HG03103 (cell line): ENCODE measurements at regions not wholly inside any gene's neighbourhood (a gene's known extent, or its start where the extent isn't known, plus 50 kb on each side); places are given as distances from the start of the nearest gene placed in this dataset.

Experiments used
- ATAC-seq: cut with Tn5 transposase; IDR thresholded peaks from one replicate; pipeline ENCODE4 v1.9.1; 2021; ENCODE audit warnings: low read depth; ENCODE audit not compliant: unreplicated experiment

GRCh38 chr11:103619938-103620337 is 416.5 kb upstream of the DDI1 start:
- no peak for ATAC-seq

- ATAC-seq: no peak
Measured at GRCh38 chr11:103622296-103622695, 414.1 kb upstream of the DDI1 start.

DNA sequence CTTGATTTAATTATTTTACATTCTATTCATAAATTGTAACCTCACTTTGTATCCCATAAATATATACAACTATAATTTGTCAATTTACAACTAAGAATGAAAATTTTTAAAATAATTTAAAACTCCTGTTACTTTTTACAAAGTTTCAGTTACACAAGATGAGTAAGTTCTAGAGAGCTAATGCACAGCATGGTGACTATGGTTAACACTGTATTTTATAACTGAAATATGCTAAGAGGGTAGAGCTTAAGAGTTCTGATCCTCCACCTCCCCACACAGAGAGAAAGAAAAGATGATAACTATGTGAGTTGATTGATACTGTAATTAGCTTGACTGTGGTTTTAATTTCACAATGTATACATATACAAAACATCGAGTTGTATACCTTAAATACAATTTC is 412.5 kb upstream of the DDI1 start:
- ATAC-seq: no peak

DNA sequence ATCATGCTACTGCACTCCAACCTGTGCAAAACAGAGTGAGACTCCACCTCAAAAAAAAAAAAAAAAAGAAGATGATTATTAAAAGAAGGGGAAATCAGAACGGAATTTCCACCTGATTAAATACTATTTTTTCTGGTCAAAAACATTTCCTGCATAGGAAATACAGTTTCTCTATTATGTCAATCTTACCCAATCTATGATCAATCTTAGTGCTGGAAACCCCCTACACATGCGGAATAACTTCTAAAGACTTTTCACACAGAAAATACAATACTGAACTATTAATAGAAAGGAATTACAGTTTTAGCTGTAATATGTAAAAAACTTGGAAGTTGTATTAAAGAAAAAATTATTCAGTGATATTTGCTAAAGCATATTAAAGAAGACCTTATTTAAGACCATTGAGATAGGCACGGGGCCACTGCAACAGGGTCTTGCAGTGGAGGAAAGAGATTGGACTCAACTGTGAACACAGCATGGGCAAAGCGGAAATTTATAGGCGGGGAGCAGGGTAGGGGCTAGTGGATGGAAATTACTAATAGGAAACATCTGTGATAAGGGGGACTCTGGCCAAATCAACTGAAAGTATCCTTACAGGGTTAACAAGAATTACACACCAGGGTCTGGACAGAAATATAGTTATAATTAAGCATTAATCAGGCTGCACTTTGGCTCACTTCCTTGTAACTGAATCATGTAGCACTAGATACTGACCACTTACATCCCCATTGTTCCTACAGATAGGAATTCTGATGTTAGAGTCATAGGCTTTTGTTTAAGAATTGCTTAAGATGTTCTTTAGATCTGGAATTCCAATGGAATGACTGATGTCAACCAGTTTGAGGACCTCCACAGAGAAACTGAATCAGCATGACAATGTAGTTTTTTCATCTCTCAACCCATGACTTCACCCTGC is 411.5 kb upstream of the DDI1 start:
- no peak for ATAC-seq

- ATAC-seq: no peak
Measured at GRCh38 chr11:103625624-103625965, 410.8 kb upstream of the DDI1 start.

DNA sequence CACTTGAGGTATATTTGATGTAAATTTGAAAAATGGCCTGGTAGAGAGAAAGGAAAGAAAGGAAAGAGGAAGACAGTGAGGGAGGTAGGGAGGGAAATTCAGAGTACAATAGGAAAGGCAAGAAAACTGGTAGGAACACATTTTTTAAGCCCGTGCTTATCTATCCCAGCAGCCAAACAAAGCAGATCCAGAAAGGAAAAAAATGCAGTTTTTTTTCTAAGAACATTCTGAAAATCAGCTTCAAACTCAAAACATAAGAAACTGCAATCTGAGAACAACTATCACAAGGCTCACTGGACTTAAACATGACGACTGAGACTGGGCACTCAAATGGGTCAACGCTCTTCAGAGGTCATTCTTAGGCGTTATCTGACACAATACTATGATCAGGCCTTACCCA is 408.3 kb upstream of the DDI1 start:
- ATAC-seq: no peak

DNA sequence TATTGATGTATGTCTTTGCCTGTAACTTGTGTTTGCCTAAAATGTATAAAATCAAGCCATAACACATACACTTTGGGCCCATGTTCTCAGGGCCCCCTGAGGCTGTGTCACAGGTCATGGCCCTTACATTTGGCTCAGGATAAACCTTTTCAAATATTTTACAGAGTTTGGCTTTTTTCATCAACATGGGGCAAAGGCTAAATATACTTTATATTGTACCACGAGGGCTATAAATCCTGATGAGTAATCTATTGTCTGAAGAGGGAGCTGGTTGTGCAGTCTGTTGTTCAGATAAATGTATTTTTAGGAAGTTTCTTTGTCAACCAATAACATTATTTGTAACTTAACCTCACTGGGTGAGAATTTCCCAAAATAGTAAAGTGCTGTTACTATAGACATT is 404.6 kb upstream of the DDI1 start:
- no peak for ATAC-seq

DNA sequence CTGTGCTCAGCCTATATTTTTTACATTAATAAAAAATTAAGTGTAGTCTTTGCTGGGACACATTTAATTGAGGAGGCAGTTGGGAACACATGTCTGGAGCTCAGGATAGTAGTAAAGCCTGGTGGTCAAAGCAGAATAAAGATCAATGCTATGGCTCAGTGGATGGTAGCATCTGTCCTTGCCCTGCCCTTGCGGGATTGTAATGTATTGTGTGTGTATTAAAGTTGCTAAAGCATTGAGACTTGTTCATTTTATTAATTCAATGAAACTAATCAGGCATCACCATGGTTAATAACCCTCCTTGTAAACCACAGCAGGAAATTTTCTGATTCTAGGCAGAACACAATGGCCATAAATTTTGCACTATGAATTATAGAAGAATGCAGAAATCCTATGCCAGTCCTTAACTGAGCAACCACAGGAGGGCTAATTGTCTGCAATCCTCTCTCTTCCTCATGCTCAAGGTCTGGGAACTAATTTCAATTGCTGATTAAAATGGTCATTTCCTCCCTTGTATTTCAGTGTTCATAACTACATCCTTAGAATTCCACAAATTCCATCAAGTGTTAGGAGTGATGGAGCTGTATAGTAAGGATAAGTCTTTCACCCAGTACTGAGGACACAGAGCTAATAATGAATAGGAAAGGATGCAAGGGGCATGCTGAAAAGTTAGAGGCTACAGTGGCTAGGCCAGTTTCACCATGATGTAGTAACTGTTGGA is 403.2 kb upstream of the DDI1 start:
- no peak for ATAC-seq

GRCh38 chr11:103633819-103634590 is 402.4 kb upstream of the DDI1 start:
- no peak for ATAC-seq

- ATAC-seq: no peak
Measured at GRCh38 chr11:103636232-103636631, 400.2 kb upstream of the DDI1 start.

DNA sequence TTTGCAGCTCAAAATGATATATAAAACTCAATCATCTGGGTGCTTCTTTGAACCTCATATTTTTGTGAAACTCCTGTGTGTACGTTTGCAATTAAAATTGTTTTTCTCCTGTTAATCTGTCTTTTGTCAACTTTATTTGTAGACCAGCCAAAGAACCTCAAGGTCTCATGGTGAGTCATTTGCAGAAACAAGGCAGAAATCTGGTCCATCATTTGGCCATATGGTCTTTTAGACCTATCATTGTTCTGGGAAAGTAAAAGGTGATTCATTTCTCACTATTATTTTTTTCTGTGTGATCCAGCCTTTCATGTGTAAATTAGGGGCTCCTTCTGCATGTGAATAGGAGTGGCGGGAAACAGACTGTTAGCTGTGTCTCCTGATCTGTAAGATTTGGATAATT is 399.1 kb upstream of the DDI1 start:
- no peak for ATAC-seq

- no peak for ATAC-seq
Measured at GRCh38 chr11:103637831-103638230, 398.6 kb upstream of the DDI1 start.

DNA sequence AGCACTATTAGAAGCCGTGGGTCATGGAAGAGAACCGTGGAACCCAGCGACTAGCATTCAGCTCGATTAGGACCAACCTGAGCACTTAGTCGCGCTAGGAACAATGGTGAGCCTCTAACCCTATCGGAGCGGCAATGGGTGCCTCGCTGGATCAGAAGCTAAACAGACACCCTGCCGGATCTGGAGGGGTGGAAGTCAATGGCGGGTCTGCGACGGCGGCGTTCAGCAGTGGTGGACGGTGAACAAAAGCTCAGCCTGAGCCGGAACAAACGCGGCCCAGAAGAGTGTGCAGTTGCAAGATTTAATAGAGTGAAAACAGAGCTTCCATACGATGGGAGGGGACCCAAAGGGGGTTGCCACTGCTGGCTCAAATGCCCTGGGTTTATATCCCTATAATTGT is 391.8 kb upstream of the DDI1 start:
- ATAC-seq: no peak

DNA sequence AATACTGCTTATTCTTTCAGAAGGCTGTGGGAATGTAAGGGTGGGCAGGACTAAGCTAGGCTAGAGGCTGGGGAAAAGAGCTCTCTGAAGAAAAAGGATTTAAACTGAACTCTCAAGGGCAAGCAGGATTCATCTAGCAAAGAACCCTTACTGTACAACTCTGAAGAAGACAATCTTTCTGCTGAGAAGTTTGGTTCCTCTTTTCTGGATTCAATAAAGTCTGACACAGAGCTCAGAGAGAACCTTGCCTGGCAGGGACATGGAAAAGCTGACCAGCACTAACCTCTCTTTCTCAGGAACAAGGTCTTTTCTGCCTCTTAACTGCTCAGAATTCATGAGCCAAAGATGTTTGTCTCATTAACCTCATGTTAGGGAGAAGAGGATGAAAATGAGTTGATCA is 388.4 kb upstream of the DDI1 start:
- ATAC-seq: no peak

DNA sequence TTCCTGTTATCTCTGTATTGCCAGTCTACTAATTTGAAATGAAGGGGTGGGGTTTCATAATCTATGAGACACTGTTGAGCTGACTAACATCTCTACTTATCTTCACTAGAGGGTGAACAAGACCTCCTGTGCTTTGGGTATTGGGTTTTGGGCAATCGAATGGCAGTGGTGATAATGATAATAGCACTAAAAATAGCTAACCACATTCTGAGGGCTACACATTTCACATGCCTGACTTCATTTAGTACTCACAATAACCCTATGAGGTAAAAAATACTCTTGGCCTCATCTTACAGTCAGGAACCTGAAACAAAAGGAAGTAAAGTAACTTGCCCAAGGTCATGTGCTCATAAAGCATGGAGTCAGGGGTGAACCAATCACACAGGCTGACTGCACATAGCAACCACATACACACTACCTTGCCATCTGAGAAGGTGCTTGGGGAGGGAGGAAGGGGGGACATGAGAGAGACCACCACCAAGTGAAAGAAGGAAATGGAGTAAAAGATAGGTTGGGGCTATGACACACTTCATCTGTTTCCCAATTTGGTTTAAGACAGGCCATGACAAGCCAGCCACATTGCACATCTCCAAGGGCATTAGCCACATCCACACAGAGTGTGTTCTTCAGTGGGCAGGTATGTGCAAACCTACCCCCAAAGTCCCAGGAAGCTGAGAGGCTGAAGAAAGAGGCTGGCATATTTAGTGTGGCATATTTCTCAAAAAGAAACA is 387.6 kb upstream of the DDI1 start:
- ATAC-seq: peak; percentile 50

DNA sequence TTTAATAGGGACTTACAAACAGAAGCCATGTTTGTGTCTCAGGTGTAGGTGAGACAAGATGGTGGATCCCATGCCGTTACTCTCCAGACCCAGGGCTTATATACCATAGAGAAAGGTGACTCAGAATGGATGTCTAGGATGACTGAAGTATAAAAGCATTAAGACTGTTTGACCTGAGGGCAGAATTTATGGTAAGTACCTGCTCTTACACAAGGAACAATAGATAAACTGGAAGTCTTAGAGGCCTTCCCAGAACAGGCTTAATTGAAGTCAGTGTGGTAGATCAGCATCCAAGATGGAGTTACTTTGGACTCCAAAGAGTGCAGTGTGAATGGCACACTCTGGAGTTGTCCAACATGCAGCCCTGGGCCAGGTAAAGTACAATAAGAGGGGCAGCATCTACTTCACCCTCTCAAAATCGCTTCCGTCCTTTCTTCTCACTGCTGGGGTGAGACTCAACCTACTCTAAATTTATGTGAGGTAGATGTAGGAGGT is 387.0 kb upstream of the DDI1 start:
- ATAC-seq: no peak

DNA sequence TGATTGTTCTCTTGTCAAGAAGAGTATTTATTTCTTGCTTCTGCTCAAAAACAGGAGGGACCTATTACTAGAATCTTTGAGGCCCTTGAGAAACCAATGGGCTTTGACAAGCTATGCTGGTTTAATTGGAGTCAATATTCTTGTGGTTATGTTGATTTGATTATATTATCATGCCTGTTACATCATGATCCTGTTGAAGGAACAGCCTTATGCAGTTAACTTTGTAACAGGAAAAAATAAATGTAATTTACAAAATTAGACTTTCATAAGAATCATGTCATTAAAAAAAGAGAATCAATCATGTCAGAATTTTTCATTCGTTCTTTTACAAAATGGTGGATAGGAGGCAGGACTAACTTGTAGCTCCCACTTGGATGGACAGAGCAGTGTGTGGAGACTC is 386.1 kb upstream of the DDI1 start:
- no peak for ATAC-seq

GRCh38 chr11:103651341-103651998 is 385.0 kb upstream of the DDI1 start:
- no peak for ATAC-seq

- ATAC-seq: no peak
Measured at GRCh38 chr11:103652013-103652412, 384.4 kb upstream of the DDI1 start.

DNA sequence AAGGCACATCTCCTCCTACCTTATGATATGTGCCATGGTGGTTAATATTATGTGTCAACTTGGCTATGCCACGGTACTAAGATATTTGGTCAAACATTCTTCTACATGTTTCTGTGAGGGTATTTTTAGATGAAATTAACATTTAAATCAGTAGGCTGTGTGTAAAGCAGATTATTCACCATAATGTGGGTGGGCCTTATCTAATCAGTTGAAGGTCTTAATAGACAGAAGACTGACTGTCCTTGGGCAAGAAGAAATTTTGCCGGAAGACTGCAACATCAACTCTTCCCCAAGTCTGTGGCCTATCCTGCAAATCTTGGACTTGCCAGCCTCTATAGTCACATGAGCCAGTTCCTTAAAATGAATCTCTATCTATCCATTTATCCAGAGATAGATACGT is 380.1 kb upstream of the DDI1 start:
- no peak for ATAC-seq
